ENCODE measurements at regions not wholly inside any gene's neighbourhood (a gene's known extent, or its start where the extent isn't known, plus 50 kb on each side); places are given as distances from the start of the nearest gene placed in this dataset.

- Histone ChIP-seq H3K9ac (ENCODE audit: insufficient read depth in 1 of 2, low read length in 2 of 2) (no peak overlapping the region), H3K27me3 (ENCODE audit: control insufficient read depth in 3 of 3, insufficient read depth in 3 of 3, low read length in 2 of 3) (no peaks in the 10 kb centered on the region), H3K27ac (ENCODE audit: low read depth in 1 of 2, low read length in 1 of 2) (peak overlapping the region in 1 of 2 donors; percentile 1), H3K36me3 (ENCODE audit: control insufficient read depth in 4 of 4, insufficient read depth in 4 of 4, low read length in 4 of 4) (no peaks in the 10 kb centered on the region), H3K9me3 (ENCODE audit: control insufficient read depth in 4 of 4, insufficient read depth in 3 of 4, low read length in 3 of 4) (no peaks in the 10 kb centered on the region), H3K4me1 (ENCODE audit: control insufficient read depth in 5 of 5, insufficient read depth in 5 of 5, low read length in 5 of 5) (peaks cover 0 to 6% (median 0%) of the 10 kb centered on the region in 5 donors), H3K4me3 (no peak overlapping the region)
- no peak for ATAC-seq (ENCODE audit: insufficient read depth, low FRiP score)
- no peak for DNase-seq
- no peak for TF ChIP-seq CTCF (IDR thresholded peaks at IDR 0.05; ENCODE audit: control extremely low read depth, extremely low read depth)
- WGBS, 2 donors = 37 to 61% methylated on average over 7 of the region's 7 CpGs
Measured at GRCh38 chr15:38696109-38696727, 131.6 kb upstream of the RASGRP1 start.

- no peak for DNase-seq
- 54 to 55% methylated on average over 1 of the region's 1 CpG for whole genome bisulfite sequencing, 2 donors
- H3K36me3 ChIP-seq (ENCODE audit: control insufficient read depth in 4 of 4, insufficient read depth in 4 of 4, low read length in 4 of 4) = no peaks in the 10 kb centered on the region
- H3K27me3 ChIP-seq (ENCODE audit: control insufficient read depth in 3 of 3, insufficient read depth in 3 of 3, low read length in 2 of 3) = no peaks in the 10 kb centered on the region
- no peak for TF ChIP-seq CTCF (IDR thresholded peaks at IDR 0.05; ENCODE audit: control extremely low read depth, extremely low read depth)
- H3K9me3 ChIP-seq (ENCODE audit: control insufficient read depth in 4 of 4, insufficient read depth in 3 of 4, low read length in 3 of 4) = no peaks in the 10 kb centered on the region
- no peak for ATAC-seq (ENCODE audit: insufficient read depth, low FRiP score)
- no peak overlapping the region for H3K9ac ChIP-seq (ENCODE audit: insufficient read depth in 1 of 2, low read length in 2 of 2)
- H3K4me1 ChIP-seq (ENCODE audit: control insufficient read depth in 5 of 5, insufficient read depth in 5 of 5, low read length in 5 of 5) = peaks cover 0 to 6% (median 0%) of the 10 kb centered on the region in 5 donors
- no peak overlapping the region for H3K27ac ChIP-seq (ENCODE audit: low read depth in 1 of 2, low read length in 1 of 2)
- no peak overlapping the region for H3K4me3 ChIP-seq
Measured at GRCh38 chr15:38696790-38697495, 132.3 kb upstream of the RASGRP1 start.

- Histone ChIP-seq H3K4me1 (ENCODE audit: control insufficient read depth in 5 of 5, insufficient read depth in 5 of 5, low read length in 5 of 5) (peaks cover 0 to 6% (median 0%) of the 10 kb centered on the region in 5 donors), H3K4me3 (no peak overlapping the region), H3K36me3 (ENCODE audit: control insufficient read depth in 4 of 4, insufficient read depth in 4 of 4, low read length in 4 of 4) (no peaks in the 10 kb centered on the region), H3K9ac (ENCODE audit: insufficient read depth in 1 of 2, low read length in 2 of 2) (no peak overlapping the region), H3K9me3 (ENCODE audit: control insufficient read depth in 4 of 4, insufficient read depth in 3 of 4, low read length in 3 of 4) (no peaks in the 10 kb centered on the region), H3K27me3 (ENCODE audit: control insufficient read depth in 3 of 3, insufficient read depth in 3 of 3, low read length in 2 of 3) (no peaks in the 10 kb centered on the region), H3K27ac (ENCODE audit: low read depth in 1 of 2, low read length in 1 of 2) (no peak overlapping the region)
- ATAC-seq (ENCODE audit: insufficient read depth, low FRiP score) (no peak), DNase-seq (no peak)
- TF ChIP-seq CTCF (IDR thresholded peaks at IDR 0.05; ENCODE audit: control extremely low read depth, extremely low read depth) = no peak
- WGBS, 2 donors = 25 to 42% methylated on average over 4 of the region's 4 CpGs
Measured at GRCh38 chr15:38698254-38698653, 133.6 kb upstream of the RASGRP1 start.
